ENCODE measurements at regions not wholly inside any gene's neighbourhood (a gene's known extent, or its start where the extent isn't known, plus 50 kb on each side); places are given as distances from the start of the nearest gene placed in this dataset.

- no peak for DNase-seq
Observed at GRCh38 chr4:165723051-165723795, 149.8 kb upstream of the TLL1 start.

GRCh38 chr4:165724786-165725185 lies 148.3 kb upstream of the TLL1 start:
- DNase-seq, result no peak

DNA sequence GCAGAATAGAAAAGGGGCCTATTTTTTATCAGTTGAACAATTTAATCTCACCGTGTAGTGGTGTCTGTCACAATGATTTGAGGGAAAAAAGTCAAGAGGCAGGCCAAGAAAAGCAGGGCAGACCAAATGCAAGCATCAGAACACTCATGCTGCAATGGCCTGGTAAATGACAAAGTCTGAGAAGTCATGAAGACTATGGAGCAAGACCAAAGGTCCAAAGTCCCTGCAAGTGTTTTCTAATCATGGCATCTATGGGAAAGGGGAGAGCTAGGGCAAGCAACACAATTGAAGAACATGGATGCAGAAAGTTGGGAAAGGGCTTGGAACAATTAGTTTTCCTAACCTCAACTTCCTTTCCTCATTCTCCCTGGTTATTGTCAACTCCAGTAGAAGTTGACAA lies 147.7 kb upstream of the TLL1 start:
- no peak for DNase-seq

DNA sequence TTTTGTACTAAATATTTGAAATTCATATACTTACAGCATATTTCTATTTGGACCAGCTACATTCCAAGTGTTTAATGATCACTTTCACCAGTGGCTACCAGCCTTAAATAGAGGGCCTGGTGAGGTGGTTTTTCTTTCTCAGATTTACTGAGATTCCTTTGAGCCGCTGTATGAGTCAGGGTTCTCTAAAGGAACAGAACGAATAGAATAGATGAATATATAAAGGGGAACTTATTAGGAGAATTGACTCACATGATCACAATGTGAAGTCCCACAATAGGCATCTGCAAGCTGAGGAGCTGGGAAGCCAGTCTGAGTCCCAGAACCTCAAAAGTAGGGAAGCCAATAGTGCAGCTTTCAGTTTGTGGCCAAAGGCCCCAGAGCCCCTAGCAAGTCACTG lies 146.2 kb upstream of the TLL1 start:
- DNase-seq, result no peak

DNA sequence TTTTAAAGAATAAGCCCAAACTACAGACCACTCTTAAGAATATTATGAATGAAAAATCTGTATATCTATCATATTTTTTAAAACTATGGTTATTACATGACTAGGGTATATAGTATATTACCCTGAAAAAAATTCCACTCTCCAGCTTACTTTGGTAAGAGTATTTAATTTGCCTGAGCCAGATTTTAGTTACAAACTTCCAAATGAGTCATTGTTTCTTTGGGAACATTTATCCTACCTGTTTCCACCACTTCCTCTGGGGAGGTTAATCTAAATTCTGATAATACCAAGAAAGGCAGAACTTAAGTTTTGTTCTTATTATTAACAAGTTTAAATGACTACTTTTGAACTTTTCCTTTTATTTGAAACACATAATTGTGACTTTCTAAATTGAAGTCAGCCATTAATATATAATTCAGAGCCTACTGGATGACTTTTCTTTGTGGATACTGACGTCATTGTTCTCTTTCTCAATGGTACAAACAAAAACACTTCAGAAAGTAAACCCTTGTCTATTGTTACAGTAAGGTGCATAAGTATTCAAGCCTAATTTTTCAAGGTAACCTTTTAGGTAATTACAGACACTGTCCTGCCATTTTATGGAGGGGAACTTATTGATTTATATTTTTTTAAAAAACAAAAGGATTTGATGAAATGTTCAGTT lies 135.6 kb upstream of the TLL1 start:
- no peak for DNase-seq

- no peak for DNase-seq
Observed at GRCh38 chr4:165738571-165738970, 134.5 kb upstream of the TLL1 start.

DNA sequence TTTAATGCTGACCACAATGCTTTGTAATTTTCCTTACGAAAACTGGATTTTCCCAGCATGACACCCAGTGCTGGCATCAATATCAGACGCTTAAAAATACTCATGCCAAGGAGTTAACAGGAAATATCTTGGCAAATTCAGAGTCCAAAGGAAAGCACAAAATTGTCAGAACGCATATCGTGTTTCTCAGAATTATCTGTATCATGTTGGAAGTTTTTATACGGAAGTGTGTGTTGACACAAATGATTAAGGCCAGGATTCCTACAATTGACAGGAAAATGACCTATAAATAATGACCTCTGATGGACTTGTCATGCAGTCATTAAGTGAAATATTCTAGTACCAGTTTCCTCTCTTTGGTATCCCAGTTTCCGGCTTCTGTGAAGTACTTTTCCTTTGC lies 132.1 kb upstream of the TLL1 start:
- no peak for DNase-seq

GRCh38 chr4:165743422-165743821 lies 129.6 kb upstream of the TLL1 start:
- no peak for DNase-seq

- DNase-seq, result no peak
Observed at GRCh38 chr4:165744370-165744769, 128.7 kb upstream of the TLL1 start.

DNA sequence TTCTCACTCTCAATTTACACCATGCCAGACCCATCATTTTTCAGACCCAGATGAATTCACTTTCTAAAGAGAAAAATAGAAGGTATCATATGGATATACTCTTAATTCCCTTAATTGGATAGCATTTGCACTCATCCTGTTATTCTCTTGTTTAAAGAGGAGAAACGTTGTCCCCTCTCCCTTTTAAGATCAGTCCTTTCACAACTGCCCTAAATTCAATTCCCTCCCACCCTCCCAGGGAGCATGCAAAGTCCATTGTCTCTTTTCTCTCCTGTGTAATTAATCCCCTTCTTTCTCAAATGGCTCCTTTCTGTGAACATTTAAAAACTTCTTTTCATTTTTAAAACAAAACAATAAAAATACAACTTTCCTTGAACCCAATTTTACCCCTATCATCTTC lies 124.7 kb upstream of the TLL1 start:
- DNase-seq, result no peak

GRCh38 chr4:165751882-165752281 lies 121.2 kb upstream of the TLL1 start:
- no peak for DNase-seq

DNA sequence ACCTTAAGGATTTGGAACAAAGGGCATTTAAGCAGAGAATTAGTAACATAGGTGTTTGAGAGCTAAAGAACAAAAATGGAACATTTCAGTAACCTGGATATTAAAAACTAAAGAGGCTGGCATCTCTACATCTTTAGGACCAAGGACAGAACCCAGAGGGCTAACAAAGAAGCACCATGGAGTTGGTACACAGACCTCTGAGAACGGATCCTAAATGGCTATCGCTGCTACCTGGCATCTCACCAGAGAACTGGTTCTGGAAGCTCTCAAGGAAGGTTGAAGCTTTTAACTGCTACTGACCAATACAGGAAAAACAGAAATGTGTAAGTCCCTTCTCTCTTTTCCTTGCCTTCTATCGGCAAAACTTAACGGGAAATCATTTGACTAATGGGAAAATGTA lies 118.4 kb upstream of the TLL1 start:
- no peak for DNase-seq

GRCh38 chr4:165756836-165757235 lies 116.2 kb upstream of the TLL1 start:
- no peak for DNase-seq

DNA sequence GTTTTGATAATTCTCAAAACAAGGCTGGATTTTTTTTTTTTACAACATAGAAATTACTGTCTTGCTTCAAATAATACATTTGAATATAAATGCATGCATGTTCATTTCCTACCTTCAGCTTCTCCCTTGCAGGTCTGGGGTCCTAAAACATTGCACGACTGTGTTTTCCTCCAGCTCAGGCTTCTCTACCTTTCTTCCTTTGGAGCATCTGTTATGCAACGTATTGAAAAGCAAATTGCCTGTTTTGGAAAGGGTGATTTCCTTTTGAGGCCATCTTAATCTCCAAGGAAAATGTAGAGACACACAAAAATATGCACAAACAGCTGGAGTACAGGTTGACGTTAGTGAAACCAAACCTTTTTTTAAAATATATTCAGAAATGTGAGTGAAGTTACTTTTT lies 115.6 kb upstream of the TLL1 start:
- no peak for DNase-seq

DNA sequence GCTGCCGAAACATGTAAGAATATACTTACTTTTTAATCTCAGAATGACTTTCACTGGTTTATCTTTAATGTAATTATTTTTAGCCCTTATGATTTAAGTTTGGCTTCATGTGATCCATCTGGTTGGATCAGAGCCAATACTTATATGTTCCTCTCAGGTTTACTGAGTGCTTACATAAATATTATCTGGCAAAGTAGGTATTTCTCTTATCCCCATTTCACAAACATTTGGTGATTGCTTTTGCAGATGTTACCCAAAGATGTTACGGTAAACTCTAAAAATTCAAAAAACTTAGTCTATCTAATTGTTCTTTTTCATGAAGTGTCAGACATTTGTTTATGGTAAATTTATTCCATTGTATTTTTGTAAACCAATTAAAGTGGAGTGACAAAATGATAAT lies 115.0 kb upstream of the TLL1 start:
- DNase-seq, result no peak

DNA sequence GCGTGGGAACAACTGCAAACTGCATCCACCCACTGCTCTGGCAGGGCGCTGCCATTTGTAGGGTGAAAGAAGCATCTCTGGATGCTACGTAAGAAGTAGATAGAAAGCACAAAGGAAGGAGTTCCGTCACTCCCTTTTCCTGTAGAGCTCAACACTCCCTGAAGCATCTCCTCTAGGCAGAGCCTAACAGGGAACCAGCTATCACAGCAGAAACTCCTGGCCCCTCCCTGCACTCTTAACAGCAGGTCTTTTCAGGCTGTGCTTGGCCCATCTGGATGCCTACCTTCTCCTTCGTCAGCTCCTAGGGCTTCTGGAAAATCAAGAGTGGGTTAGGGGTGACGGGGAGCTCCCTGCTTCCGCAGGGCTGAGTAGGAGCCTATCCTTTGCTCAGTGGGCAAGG lies 112.9 kb upstream of the TLL1 start:
- DNase-seq, result no peak

DNA sequence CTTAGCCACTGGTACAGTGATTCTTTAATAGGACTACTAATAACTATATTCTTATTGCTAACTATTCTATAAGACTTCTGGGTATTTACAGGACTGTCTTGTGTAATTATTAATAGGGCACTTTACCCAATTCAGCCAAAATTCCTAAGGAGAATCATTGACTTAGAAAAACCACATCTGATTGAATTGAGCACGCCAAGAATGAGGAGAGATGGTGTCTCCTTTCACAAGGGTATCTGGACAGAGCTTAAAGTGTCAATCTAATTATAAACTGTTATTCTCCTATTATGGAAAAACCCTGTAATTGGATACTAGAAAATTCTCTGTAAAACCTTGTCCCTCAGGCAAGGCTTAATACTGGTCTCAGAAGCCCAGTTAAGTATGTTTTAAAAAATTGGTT lies 111.1 kb upstream of the TLL1 start:
- no peak for DNase-seq

- DNase-seq, result no peak
Observed at GRCh38 chr4:165763640-165764039, 109.4 kb upstream of the TLL1 start.

DNA sequence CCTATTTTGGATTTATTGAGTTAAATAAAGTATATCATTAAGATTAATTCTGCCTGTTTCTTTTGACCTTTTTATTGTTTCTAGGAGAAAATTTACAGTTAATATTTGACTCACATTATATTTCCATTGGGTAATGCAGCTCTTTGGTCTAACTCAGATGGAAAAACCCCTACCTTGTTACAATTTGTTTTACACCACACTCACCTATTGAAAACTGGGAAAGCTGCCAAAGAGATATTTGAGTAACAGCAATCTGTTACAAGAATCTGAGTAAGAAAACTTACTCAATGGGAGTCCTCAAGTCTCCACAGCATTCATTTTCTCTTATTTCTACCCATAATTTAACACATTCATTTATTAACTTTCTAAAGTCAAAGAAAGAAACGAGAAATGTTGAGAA lies 108.0 kb upstream of the TLL1 start:
- DNase-seq, result no peak

DNA sequence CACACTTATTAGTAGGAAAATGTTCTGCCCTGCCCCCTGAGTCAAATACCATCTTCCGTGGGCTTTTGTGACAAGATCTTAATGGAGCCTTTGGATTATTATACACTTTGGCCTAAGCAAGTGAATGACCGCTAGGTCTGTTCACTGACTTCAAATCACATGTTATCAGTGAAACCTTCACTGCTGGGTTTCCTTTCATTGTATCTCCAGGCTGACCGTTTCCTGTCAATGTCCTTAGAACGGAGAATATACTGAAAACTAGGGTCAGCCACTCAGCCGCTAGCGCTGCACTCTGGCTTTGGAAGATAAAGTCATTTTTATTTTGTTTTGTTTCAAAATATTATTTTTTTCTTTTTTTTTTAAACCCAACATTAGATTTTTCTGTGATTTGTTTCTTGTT lies 107.0 kb upstream of the TLL1 start:
- no peak for DNase-seq

DNA sequence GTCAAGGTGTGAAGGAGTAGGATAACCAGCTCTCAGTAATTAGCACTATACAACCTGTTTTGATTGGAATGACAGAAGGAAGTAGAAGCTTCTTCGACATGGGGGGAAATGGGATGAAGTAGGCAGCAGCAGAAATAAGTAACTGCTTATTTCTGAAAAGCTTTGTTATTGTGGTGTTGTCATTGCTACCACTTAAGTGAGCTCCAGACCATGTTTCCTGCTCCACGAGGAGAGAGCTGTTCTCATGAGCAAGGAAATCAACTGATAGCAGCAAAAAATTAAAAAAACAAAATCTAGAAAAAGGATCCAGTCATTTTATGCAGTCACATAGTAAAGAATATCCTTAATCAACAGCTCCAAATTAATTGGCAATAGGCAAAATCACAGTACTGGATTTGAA lies 106.1 kb upstream of the TLL1 start:
- no peak for DNase-seq

DNA sequence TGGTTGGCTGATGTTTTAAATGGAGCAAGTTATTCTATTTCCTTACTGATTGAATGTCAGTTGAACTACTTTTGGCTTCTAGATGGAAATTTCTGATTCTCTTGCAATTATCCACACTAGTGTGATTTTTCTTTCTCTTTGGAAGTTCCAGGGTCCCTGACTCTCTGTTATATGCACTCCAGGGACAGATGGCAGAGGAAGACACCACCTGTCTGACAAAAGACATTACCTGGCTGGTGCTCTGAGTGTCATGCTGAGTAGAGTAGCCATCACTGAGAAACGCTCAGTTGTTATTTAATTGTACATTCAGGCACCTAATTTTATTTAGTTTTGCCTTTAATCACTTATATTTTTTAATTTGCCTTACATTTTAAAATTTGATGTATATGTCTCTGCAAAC lies 105.4 kb upstream of the TLL1 start:
- no peak for DNase-seq

DNA sequence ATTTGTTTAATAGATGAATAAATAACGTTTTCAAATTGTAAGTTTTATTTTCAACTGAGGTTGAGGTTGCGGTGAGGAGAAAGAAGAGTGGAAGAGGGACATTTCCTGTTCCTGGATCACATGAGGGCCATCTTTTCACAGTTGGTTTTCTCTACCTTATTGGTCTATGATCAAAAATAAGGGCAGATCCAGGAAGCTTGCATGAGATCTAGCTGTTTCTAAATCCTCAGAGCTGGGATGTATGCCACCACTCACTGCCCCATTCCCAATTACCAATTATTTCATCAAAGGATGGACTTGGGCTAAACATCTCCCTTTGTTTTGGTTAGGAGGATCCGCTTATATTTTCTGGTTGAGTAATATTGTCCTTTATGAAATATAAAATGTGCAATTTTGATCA lies 104.8 kb upstream of the TLL1 start:
- no peak for DNase-seq

GRCh38 chr4:165774326-165774725 lies 98.7 kb upstream of the TLL1 start:
- no peak for DNase-seq
